ENCODE measurements at regions not wholly inside any gene's neighbourhood (a gene's known extent, or its start where the extent isn't known, plus 50 kb on each side); places are given as distances from the start of the nearest gene placed in this dataset.

- Histone ChIP-seq H3K4me3 (no peak overlapping the region), H3K4me1 (no peaks in the 10 kb centered on the region), H3K9me3 (0 out of 3 replicates have a peak, but pooled peaks cover 3% of the 10 kb centered on the region), H3K4me2 (no peak overlapping the region), H3K27ac (no peak overlapping the region)
- no peak for TF ChIP-seq REST (IDR thresholded peaks at IDR 0.05)
- no peak for TF ChIP-seq E2F6 (IDR thresholded peaks at IDR 0.05; ENCODE audit: borderline replicate concordance, low read depth)
- TF ChIP-seq RNF2 (IDR thresholded peaks at IDR 0.05; ENCODE audit: borderline replicate concordance, low read depth): no peak
- TF ChIP-seq ATOH8 (CRISPR knock-in tag; IDR thresholded peaks at IDR 0.05; ENCODE audit: low read depth): no peak
- no peak for TF ChIP-seq SMC3 (IDR thresholded peaks at IDR 0.05)
- TF ChIP-seq NPAS2 (CRISPR knock-in tag; IDR thresholded peaks at IDR 0.05; ENCODE audit: borderline replicate concordance): no peak
- TF ChIP-seq RFX5 (IDR thresholded peaks at IDR 0.05): no peak
- TF ChIP-seq ELK1 (IDR thresholded peaks at IDR 0.05; ENCODE audit: low read depth, low read length): no peak
- TF ChIP-seq HMGXB4 (CRISPR knock-in tag; IDR thresholded peaks at IDR 0.05; ENCODE audit: borderline replicate concordance): no peak
- TF ChIP-seq HES2 (IDR thresholded peaks at IDR 0.05): no peak
- TF ChIP-seq ZSCAN20 (CRISPR knock-in tag; IDR thresholded peaks at IDR 0.05): no peak
- no peak for TF ChIP-seq TP53 (CRISPR knock-in tag; IDR thresholded peaks at IDR 0.05)
- TF ChIP-seq JUNB (IDR thresholded peaks at IDR 0.05): no peak
- no peak for TF ChIP-seq MAFK (IDR thresholded peaks at IDR 0.05; ENCODE audit: partially characterized antibody)
- TF ChIP-seq BHLHE40 (IDR thresholded peaks at IDR 0.05; ENCODE audit: low read depth, low read length): no peak
- TF ChIP-seq CTCF (IDR thresholded peaks at IDR 0.05): no peak
- 12% methylated on average over 2 of the region's 2 CpGs for WGBS (ENCODE audit: missing lambda C conversion rate)
- no peak for FAIRE-seq
- no peak for DNase-seq (ENCODE audit: low read depth in 1 of 2, low spot score in 1 of 2)
- POLR2A ChIA-PET: no interaction called here
- CTCF ChIA-PET: interaction anchor here (0.9 kb wide), 1 partner anchor 38 kb away, joined by 3 read pairs; no protein-coding TSS in a partner anchor
- no peak for ATAC-seq
Observed at GRCh38 chr21:32108566-32108965, 170.3 kb downstream of the MIS18A start.

Data from A549 (cell line).